GM21515 (cell line): ENCODE measurements at regions not wholly inside any gene's neighbourhood (a gene's known extent, or its start where the extent isn't known, plus 50 kb on each side); places are given as distances from the start of the nearest gene placed in this dataset.
"Not testable (repeated sequence)": the region's sequence is repeated elsewhere in the genome, so short reads cannot be mapped to it uniquely, and the experiment has no call there.

Experiments
- ATAC-seq: cut with Tn5 transposase; IDR thresholded peaks from one replicate; pipeline ENCODE4 v1.9.1; 2021; ENCODE audit not compliant: unreplicated experiment

DNA sequence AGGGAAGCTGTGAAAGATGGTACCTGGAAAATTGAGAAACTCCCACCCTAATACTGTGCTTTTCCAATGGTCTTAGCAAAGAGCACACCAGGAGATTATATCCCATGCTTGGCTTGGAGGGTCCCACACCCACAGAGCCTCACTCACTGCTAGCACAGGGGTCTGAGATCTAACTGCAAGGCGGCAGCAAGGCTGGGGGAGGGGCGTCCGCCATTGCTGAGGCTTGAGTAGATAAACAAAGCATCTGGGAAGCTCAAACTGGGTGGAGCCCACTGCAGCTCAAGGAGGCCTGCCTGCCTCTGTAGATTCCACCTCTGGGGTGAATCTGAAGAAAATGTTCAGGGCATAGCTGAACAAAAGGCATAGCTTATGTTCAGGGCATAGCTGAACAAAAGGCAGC lies 510.6 kb upstream of the LMO3 start:
- not testable (repeated sequence) for ATAC-seq

DNA sequence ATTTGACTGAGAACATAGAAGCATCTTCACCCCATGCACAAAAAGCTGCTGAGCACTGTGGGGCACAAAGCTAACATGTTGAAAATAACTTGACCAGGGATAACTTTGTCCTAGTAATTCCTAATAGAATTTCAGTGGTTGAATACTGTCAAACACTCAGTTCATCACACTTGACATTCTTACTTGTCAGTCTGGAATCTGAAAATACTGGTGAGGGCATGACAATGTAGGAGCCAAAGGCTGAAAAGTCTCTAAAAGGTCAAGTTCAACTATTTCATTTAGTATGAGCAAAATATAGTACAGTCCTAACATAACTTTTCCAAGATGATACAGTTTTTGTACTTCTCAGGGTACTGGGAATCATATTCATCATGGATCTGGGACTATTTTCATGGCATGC lies 504.4 kb upstream of the LMO3 start:
- ATAC-seq, result no peak

DNA sequence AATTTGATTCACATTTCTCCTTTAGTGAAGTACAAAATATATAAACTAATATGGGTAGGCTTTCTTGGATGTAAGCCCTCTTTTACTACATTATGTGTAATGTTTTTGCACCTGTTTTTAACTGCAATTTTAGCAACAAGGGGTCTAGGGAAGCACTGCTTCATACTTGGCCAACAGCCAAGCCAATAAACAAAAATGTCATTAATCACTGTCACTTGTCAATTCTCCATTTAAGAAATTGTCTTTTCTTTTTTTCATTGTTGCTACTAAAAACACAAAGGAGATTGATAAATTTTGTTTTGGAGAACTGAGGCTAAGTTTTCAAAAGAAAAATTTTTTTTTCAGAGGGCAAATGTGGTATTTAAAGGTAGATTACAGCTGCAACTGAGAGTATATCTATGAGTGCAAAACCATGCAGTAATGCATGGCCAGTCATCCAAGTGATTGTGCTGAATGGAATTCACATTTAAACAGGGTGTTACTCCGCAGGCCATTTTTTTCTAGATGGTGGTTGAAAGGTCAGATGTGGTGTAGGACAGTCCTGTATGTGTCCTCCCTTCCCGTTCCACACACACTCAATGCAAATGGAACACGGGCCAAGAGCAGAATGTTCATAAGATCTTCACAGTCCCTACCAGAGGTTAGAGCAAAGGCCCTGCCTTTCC lies 503.0 kb upstream of the LMO3 start:
- no peak for ATAC-seq

DNA sequence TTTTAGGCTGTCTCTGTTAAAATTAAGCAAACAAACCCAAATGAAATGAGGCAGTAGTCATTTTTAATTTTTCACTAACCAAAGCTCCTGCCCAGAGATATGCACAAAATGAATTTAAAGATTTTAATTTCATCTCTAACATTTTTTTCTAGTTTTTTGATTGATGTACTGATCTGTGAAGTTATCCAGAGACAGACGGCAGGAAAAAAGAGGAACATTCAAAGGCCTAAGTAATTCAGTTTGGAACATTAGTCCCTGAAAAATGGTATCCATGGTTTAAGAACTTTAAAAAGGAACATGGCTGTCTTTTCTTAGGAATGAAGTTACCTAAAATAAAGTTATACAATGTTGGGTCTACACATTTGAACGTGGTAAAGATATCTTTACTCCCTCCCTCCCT lies 498.8 kb upstream of the LMO3 start:
- no peak for ATAC-seq

DNA sequence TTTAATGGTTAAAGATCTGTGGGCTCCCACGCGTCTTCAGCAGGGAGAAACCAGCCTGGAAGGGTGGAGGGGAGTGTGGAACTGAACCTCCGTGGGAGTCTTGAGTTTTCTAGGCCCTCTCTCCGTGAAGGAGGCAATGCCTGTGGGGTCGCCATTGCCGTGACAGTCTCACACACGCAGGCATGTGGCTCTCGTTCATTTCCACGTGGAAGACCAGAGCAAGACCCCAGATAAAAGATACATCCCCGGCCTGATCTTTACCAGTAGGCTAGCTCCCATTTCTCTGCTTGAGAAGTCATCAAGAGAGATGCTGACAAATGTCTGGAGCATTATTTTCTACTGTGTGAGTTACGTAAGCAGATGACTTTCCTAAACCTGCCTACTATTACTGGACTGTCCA lies 491.7 kb upstream of the LMO3 start:
- no peak for ATAC-seq

DNA sequence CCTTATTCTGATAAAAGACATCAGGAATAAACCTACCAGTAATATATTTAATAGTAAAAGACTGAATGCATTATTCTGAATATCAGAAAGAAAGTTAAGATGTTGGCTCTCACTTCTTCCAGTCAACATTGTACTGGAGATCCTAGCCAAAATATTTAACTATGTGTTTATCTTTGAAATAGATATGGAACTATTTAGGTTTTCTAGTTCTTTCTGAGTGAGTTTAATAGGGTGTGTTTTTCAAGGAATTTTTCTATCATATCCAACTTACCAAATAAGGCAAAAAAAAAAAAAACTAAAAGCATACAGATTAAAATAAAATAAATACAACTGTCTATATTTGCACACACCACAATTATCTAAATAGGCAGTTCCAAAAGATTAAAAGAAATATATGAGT lies 478.9 kb upstream of the LMO3 start:
- no peak for ATAC-seq

DNA sequence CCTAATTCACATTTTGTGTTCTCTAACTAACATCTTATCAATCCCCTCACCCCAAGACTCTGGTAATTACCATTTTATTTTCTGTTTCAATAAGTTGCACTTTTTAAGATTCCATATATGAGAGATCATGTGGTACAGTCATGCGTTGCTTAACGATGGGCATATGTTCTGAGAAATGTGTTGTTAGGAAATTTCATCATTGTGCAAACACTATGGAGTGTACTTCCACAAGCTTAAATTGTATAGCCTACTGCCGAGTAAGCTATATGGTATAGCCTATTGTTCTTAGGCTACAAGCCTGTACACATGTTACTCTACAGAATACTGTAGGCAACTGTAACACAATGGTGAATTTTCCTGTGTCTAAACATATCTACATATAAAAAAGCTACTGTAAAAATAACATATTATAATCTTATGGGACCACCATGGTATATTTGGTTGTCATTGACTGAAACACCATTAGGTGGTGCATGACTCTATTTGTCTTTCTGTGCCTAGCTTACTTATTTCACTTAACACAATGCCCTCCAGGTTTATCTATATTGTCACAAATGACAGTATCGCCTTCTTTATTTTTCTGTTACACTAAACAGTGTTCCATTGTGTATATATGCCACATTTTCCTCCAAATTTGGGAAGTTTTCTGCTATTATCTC lies 473.4 kb upstream of the LMO3 start:
- no peak for ATAC-seq

DNA sequence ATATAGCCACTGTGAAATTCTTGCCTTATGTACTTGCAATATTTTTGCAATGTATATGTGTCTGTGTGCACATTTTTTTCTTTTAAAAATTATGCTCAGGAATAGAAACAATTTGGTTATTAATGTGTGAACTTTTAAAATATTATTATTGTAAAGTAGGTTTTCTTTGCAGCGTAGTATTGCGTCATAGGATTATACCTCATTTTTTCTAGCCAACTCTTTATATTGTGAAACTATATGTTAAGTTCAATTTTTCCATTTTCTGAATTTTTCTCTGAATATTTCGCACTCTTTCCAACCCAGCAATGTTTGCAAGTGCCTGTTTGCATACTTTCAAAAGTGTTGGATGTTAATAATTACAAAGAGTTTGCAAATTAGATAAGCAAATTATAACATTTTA lies 471.6 kb upstream of the LMO3 start:
- no peak for ATAC-seq

DNA sequence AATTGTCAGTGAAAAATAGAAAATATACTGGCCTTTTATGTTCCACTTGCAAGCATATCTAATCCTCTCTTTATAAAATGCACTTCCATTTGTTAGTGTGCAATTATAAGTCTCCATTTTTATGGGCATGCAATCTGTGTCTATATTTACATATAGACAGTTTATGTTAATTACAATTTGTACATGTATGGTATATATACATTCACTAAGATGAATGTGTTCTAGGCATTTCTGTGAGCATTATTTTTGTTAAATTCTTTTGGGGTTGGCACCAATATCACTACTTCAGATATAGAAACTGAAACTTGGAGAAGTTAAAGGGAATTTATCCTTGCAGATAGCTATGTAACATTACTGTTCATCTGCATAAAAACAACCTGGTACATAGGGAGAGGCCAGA lies 470.8 kb upstream of the LMO3 start:
- no peak for ATAC-seq

DNA sequence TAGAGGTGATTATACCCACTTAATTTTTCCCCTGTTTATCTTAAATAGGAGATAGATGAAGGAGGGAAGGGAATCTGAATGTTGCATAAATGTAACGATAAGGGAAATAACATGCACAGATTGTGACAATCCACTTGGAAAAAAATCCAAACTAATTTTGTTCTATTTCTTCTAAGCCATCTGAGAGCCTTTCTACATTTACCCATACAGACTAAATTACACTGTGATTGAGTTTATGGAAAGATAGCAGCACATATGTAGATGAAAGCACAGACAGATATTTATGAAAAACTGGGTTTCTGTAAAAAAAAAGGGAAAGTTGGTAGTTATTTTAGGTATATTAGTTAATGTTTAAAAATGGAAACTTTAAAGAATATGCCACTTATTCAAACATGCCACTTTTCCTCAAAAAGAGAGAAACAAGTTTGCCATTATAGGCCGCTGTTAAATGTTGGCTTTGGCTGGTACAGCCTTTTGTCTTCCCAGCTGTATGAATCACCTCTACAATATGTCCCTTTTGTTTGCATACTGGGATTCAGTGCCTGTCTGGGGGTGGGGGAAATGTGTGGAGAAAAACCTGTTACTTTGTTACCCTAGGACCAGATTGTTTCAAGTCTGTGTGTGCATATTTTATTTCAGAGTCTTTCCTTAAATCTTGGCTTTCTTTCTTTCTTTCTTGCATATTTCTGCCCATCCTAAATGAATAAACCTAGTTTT lies 470.2 kb upstream of the LMO3 start:
- no peak for ATAC-seq

DNA sequence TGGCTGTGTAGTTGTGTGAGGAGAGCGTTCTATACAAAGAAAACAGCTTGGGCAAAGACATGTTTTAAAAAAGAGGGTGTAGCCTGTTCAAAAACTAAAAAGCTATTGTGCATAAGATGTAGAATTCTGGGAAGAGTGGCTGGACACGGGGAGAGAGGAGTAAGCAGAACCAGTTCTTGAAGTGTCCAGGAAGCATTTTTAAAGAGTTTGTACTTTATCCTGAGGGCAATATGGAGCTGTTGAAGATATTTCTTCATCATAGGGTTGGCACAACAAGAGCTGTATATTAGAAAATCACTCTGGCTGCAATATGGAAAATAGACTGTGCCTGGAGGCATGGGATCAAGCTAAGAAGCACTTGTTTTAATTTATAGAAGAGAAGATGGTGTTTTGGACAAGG lies 458.9 kb upstream of the LMO3 start:
- ATAC-seq, result no peak

DNA sequence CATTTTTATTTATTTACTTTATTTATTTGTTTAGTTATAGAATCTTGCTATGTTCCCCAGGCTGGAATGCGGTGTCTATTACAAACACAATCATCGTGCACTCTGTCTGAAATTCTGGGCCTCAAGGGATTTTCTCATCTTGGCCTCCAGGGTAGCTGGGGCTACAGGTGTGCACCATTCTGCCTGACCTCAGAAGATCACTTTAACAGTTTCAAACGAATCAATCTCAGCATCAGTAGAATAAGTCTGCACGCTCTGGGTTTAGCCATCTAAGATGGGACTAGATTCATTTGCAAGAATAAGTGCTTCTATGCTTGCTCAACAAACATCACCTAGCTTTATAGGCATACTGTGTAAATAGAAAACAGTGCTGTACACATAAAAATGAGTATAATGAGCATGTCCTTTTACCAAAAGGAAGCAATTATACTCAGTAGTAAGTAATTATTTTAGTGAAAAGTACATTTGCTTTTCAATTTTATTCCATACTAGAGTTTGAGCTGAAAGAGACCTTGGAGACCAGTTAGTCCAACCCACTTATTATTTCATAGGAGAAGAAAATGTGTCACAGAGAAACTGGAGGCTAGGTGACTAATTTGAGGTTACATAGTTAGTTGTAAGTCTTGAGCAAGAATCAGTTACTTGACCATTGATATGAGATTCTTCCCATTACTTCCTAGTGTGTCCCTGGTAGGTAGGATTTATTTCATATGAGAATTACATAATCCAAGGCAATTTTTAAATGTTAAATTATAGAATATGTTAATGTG lies 456.5 kb upstream of the LMO3 start:
- no peak for ATAC-seq

DNA sequence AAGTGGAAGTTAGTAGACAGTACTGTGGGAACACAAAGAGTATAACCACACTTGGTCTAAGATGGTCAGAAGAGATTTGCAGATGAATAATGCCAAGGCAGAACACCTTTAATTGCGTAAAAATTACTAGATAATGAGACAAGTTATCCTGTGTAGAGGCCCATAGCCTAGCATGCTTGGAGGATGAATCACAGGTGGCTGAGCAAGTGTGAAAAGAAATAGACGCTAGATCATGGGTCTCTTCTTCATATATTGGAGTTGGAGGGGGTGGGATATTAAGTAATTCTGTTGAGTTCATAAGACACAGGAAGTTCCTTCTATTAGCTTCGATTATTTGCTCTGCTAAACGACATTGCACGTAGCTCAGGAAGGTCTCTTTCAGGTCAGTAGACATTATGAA lies 454.3 kb upstream of the LMO3 start:
- ATAC-seq, result no peak

DNA sequence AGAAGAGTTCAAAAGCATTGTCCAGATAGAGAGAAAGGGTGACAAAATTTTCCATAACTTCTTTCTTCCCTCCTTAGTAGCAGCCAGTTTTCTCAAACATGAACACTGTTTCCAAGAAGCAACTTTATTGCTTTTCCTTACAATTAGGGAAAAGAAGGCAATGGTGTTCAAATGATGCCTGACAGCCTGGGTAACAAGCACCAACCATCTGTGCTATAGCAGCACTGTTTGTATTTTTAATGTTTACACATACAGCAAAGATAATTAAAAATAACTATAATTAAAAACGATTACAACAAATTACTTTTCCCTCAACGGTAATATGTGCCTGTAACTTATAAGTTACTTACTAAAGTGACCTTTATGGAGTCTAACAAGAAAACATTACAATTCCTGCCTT lies 450.6 kb upstream of the LMO3 start:
- ATAC-seq, result no peak

DNA sequence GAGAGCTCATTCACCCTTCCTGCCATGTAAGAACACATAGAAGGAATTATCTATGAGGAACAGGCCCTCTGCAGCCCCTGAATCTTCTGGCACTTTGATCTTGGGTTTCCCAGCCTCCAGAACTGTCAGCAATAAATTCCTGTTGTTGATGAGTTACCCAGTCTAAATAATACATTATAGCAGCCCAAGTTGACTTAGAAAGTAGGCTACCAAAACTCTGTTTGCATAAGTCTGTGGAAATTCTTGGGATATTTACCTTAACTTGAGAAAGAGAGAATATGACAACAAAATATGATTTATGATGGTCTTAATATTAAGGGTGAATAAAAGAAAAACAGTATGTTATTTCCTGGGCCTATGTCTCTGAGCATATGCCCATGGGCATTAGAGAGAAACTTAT lies 433.0 kb upstream of the LMO3 start:
- no peak for ATAC-seq

DNA sequence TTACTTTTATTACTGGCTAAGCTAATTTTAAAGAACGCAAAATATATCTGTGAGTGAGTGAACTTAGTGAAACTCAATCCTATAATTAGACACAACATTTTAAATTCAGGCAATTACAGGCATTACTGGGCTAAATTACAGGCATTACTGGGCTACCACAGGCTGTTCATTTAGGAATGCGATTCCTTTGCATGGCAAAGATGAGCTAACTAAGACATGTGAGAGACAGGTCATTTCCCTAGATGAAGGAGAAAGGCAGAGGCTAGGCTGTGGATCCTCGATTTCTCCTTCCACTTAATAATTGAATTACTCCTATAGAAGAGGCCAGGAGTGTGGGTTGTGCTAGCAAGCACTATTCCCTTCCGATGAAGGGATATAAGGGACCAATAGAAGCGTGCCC lies 429.4 kb upstream of the LMO3 start:
- ATAC-seq, result no peak

DNA sequence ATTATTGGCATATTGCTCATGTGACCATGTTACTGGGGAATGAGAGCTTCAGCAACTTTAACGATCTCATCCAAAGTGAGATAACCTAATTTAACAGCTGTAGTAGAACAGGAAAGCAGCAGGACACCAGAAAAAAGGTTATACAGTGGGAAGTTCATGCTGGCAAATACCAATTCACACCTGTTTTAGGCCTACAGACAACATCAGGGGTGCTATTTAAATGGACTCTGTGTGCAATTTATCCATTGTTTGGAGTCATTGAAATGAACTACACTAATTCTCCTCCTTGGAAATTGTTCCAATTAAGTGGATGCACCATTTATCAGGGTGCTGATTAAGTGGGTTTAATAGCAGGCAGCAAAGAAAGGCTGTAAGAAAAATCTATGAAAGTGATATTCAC lies 424.4 kb upstream of the LMO3 start:
- ATAC-seq, result no peak

DNA sequence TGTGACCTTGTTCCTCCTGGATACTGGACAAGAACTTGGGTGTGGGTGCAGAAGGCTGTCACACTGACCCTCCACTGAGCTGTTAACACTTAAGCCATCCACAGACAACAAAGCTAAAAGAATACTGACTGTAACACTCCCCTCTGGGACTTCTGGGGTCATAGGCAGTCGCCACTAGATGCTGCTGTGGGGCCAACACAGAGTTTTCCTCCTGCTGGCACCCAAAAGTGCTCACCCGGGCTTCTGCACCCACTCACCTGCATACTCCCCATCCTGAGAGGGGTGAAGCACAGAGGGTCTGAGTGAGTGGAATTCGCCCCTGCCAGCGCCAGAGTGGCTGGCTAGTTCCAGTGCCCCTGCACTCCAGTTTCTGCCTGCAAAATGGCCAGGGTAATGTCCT lies 422.4 kb upstream of the LMO3 start:
- no peak for ATAC-seq

DNA sequence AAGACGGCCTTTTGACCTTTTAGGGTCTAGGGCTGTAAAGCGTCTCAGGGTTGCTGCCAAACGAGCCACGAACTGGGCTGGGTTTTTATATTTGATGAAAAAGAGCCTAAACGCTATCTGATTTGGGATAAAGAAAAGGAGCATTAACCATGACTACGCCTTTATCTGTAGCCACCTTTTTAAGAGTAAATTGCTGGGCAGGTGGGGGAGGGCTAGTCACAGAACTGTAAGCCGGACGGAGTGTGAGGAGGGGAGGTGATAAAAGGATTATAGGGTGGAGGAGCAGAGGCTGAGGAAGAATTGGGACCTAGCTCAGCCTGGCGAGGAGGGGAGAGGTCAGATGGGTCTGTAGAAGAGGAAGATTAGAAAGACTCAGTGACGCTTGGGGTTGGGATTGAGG lies 419.5 kb upstream of the LMO3 start:
- ATAC-seq, result not testable (repeated sequence)

DNA sequence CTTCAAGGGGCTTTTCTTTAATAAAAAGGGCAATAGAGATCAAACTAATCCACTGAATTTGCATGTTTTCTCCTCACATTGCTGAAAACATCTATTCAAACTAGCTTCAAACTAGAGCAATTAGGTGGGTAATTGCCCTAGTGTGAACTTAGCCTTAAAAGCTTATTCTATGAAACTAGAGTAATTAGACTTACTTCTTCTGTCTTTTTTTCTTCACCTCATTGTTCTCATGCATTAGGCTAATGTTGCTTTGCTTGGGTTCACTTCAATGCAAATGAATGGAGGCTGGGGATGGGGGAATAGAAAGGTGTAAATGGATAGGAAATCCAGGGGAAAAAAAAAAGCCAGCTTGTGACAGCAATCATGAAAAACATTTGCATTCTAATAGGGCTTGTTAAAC lies 414.8 kb upstream of the LMO3 start:
- ATAC-seq, result no peak

DNA sequence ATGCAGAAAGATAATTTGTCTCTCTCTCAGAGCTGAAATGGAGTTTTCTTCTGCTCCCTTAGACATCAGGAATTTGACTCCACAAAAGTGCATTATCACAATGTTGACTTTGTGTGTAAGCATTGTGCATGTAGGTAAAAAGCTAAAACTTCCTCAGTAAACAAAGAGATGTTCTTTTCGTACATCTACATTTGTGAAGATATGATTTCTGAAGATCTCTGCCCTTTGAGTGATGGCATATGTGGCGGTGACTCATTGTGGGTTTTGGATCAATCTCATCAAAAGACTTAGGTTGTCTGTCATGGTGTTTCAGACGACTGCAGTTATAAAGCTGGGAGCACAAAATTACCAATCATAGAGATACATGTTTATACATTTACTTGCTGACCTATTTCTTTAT lies 411.4 kb upstream of the LMO3 start:
- ATAC-seq, result no peak
